Naive thymus-derived CD4-positive, alpha-beta T cell (primary cell): ENCODE measurements at regions not wholly inside any gene's neighbourhood (a gene's known extent, or its start where the extent isn't known, plus 50 kb on each side); places are given as distances from the start of the nearest gene placed in this dataset.
A peak's percentile ranks its signal among the peaks of the same experiment; 100 is the strongest.
"Not testable (repeated sequence)": the region's sequence is repeated elsewhere in the genome, so short reads cannot be mapped to it uniquely, and the experiment has no call there.

ENCODE experiments used
- ATAC-seq: fragments of 150-1000 bp; cut with Tn5 transposase; 2 replicates; pipeline ENCODE4 v1.10.0; 2021; ENCODE audit warnings: mild to moderate bottlenecking, moderate library complexity
- CTCF ChIA-PET: fragments of 350-600 bp; sonication (Branson Sonifier 250); formaldehyde crosslinking; loops from one replicate; lab custom pipeline; 2021; ENCODE audit warnings: antibody characterized with exemption; lab: Charles Lee
- POLR2A ChIA-PET: fragments of 350-600 bp; sonication (Branson Sonifier 250); formaldehyde crosslinking; loops from one replicate; lab custom pipeline; 2021; ENCODE audit warnings: antibody characterized with exemption, inconsistent platforms; lab: Charles Lee
- DNase-seq, 9 donors: peaks; one replicate each; pipeline versions ENCODE4 v3.0.0 to v3.0.0-alpha.2; 2020 to 2022; ENCODE audit warnings: mixed read lengths in 1 of 9
- H3K27ac ChIP-seq: one replicate; pipeline ENCODE4 v1.7.0; 2013; ENCODE audit warnings: mild to moderate bottlenecking, low read depth, low read length, moderate library complexity
- H3K27me3 ChIP-seq, 2 donors: one replicate each; pipeline ENCODE4 v1.7.0; 2013; ENCODE audit warnings: low read length in 2 of 2, mild to moderate bottlenecking in 2 of 2, moderate library complexity in 2 of 2; ENCODE audit not compliant: control insufficient read depth in 2 of 2, insufficient read depth in 2 of 2
- H3K36me3 ChIP-seq, 3 experiments: 1 replicate in 2 of 3; 2 replicates in 1 of 3; pipeline ENCODE4 v1.7.0; 2013; ENCODE audit warnings: low read length in 3 of 3, mild to moderate bottlenecking in 3 of 3, moderate library complexity in 1 of 3; ENCODE audit not compliant: insufficient read depth in 3 of 3, control insufficient read depth in 2 of 3
- H3K4me1 ChIP-seq, 2 donors: one replicate each; pipeline ENCODE4 v1.7.0; 2013; ENCODE audit warnings: low read length in 2 of 2, mild to moderate bottlenecking in 2 of 2, moderate library complexity in 1 of 2; ENCODE audit not compliant: control insufficient read depth in 2 of 2, insufficient read depth in 2 of 2
- H3K4me3 ChIP-seq: 2 replicates; pipeline ENCODE4 v1.7.0; 2013; ENCODE audit warnings: mild to moderate bottlenecking, low read length
- H3K9me3 ChIP-seq, 3 experiments: 1 replicate in 2 of 3; 2 replicates in 1 of 3; pipeline ENCODE4 v1.7.0; 2013; ENCODE audit warnings: low read length in 3 of 3; ENCODE audit not compliant: control insufficient read depth in 2 of 3
- H3K27ac Mint-ChIP-seq, 9 donors: one replicate each; pipeline ENCODE4 v1.8.0; 2020 to 2022; ENCODE audit warnings: mixed read lengths in 9 of 9, mild to moderate bottlenecking in 8 of 9, moderate library complexity in 5 of 9, inconsistent platforms in 2 of 9
- H3K27me3 Mint-ChIP-seq, 5 donors: one replicate each; pipeline ENCODE4 v1.8.0; 2021 to 2022; ENCODE audit warnings: mixed read lengths in 5 of 5, mild to moderate bottlenecking in 1 of 5
- H3K36me3 Mint-ChIP-seq, 5 donors: one replicate each; pipeline ENCODE4 v1.8.0; 2020 to 2022; ENCODE audit warnings: mixed read lengths in 5 of 5, mild to moderate bottlenecking in 3 of 5, inconsistent platforms in 1 of 5
- H3K4me1 Mint-ChIP-seq, 7 donors: one replicate each; pipeline ENCODE4 v1.8.0; 2020 to 2022; ENCODE audit warnings: mixed read lengths in 7 of 7, mild to moderate bottlenecking in 3 of 7, inconsistent platforms in 1 of 7
- H3K4me3 Mint-ChIP-seq, 10 donors: one replicate each; pipeline ENCODE4 v1.8.0; 2020 to 2022; ENCODE audit warnings: mild to moderate bottlenecking in 10 of 10, mixed read lengths in 10 of 10, moderate library complexity in 6 of 10, inconsistent platforms in 2 of 10
- H3K9me3 Mint-ChIP-seq, 11 donors: one replicate each; pipeline ENCODE4 v1.8.0; 2020 to 2022; ENCODE audit warnings: mixed read lengths in 11 of 11, mild to moderate bottlenecking in 4 of 11, inconsistent platforms in 1 of 11, moderate library complexity in 1 of 11
- intact Hi-C, 2 donors: fragments of 100-400 bp; cut with micrococcal nuclease; formaldehyde crosslinking; loops; one replicate each; pipeline ENCODE4 v1.15.1; 2023

DNA sequence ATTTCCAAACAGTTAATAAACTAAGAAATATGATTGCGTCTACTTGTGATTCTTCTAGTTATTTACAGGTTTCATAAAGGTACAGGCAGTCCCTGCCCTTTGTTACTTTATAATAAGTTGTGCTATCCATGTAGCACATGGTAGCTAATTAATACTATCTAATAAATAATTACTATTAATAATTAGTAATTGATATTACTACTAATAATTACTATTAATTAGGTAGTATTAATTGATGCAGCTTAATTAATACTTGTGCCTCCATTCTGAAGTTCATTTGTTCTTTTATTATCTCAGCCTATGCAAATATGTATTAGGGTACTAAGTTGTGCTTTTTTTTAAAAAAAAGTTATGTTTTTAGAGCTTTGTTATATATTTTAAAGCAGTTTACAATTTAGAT, 92.3 kb upstream of the TRHDE start:
- ChIA-PET CTCF (no interaction called here), POLR2A (no interaction called here)
- no peaks in the 10 kb centered on the region for H3K27me3 Mint-ChIP-seq
- no peaks in the 10 kb centered on the region for H3K9me3 Mint-ChIP-seq
- H3K27ac Mint-ChIP-seq: no peak overlapping the region
- Histone ChIP-seq H3K36me3 (no peaks in the 10 kb centered on the region), H3K27ac (no peak overlapping the region), H3K27me3 (no peaks in the 10 kb centered on the region), H3K4me1 (no peaks in the 10 kb centered on the region), H3K4me3 (no peak overlapping the region), H3K9me3 (no peaks in the 10 kb centered on the region)
- DNase-seq: no peak
- intact Hi-C loops: no loop called here
- ATAC-seq: no peak
- no peaks in the 10 kb centered on the region for H3K36me3 Mint-ChIP-seq
- no peak overlapping the region for H3K4me3 Mint-ChIP-seq
- H3K4me1 Mint-ChIP-seq: no peaks in the 10 kb centered on the region

DNA sequence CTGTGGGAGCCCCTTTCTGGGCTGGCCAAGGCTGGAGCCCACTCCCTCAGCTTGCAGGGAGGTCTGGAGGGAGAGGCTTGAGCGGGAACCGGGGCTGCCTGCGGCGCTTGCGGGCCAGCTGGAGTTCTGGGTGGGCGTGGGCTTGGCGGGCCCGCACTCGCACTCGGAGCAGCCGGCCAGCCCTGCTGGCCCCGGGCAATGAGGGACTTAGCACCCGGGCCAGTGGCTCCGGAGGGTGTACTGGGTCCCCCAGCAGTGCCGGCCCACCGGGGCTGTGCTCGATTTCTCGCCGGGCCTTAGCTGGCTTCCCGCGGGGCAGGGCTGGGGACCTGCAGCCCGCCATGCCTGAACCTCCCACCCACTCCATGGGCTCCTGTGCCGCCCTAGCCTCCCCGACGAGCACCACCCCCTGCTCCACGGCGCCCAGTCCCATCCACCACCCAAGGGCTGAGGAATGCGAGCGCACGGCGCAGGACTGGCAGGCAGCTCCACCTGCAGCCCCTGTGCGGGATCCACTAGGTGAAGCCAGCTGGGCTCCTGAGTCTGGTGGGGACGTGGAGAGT, 87.1 kb upstream of the TRHDE start:
- H3K4me1 ChIP-seq, H3K27ac ChIP-seq, H3K4me3 Mint-ChIP-seq, ATAC-seq, H3K27ac Mint-ChIP-seq, H3K9me3 Mint-ChIP-seq, H3K27me3 ChIP-seq, CTCF ChIA-PET, H3K9me3 ChIP-seq, DNase-seq, H3K36me3 ChIP-seq, intact Hi-C loops, H3K4me1 Mint-ChIP-seq, H3K36me3 Mint-ChIP-seq, POLR2A ChIA-PET, H3K4me3 ChIP-seq, H3K27me3 Mint-ChIP-seq: not testable (repeated sequence)

- Histone ChIP-seq H3K4me1 (no peaks in the 10 kb centered on the region), H3K9me3 (no peaks in the 10 kb centered on the region), H3K36me3 (no peaks in the 10 kb centered on the region), H3K27ac (no peak overlapping the region), H3K27me3 (no peaks in the 10 kb centered on the region), H3K4me3 (no peak overlapping the region)
- peaks cover 0 to 7% (median 0%) of the 10 kb centered on the region in 11 donors for H3K9me3 Mint-ChIP-seq
- intact Hi-C loops: no loop called here
- ATAC-seq: no peak
- ChIA-PET CTCF (no interaction called here), POLR2A (no interaction called here)
- no peak overlapping the region for H3K4me3 Mint-ChIP-seq
- H3K27me3 Mint-ChIP-seq: no peaks in the 10 kb centered on the region
- no peak for DNase-seq
- no peaks in the 10 kb centered on the region for H3K4me1 Mint-ChIP-seq
- H3K36me3 Mint-ChIP-seq: no peaks in the 10 kb centered on the region
- no peak overlapping the region for H3K27ac Mint-ChIP-seq
Observed at GRCh38 chr12:72189266-72189665, 82.9 kb upstream of the TRHDE start.

GRCh38 chr12:72191761-72192160, 80.4 kb upstream of the TRHDE start:
- no peak for ATAC-seq
- Mint-ChIP-seq H3K9me3 (peaks cover 0 to 12% (median 1%) of the 10 kb centered on the region in 11 donors), H3K36me3 (no peaks in the 10 kb centered on the region), H3K27ac (no peak overlapping the region), H3K27me3 (no peaks in the 10 kb centered on the region), H3K4me1 (no peaks in the 10 kb centered on the region), H3K4me3 (no peak overlapping the region)
- Histone ChIP-seq H3K36me3 (no peaks in the 10 kb centered on the region), H3K27me3 (no peaks in the 10 kb centered on the region), H3K4me1 (no peaks in the 10 kb centered on the region), H3K27ac (no peak overlapping the region), H3K4me3 (no peak overlapping the region), H3K9me3 (no peaks in the 10 kb centered on the region)
- POLR2A ChIA-PET: no interaction called here
- intact Hi-C loops: no loop called here
- CTCF ChIA-PET: no interaction called here
- no peak for DNase-seq

DNA sequence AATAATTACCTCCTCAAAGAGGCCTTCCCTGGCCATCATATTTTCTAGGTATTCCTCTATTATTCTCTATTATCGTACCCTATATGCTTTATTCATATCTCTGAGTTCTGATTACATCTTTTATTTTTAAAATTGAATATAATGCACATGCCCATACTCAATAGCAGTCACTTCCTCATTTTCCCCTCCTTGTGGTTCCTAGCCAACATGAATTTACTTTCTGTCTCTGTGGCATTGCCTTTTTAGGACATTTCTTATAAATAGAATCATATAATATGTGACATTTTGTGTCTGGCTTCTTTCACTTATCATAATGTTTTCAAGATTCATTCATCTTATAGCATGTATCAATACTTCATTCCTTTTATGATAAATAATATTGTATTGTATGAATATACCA, 74.4 kb upstream of the TRHDE start:
- Histone ChIP-seq H3K27ac (no peak overlapping the region), H3K4me1 (no peaks in the 10 kb centered on the region), H3K9me3 (no peaks in the 10 kb centered on the region), H3K36me3 (no peaks in the 10 kb centered on the region), H3K27me3 (no peaks in the 10 kb centered on the region), H3K4me3 (no peak overlapping the region)
- intact Hi-C loops: no loop called here
- Mint-ChIP-seq H3K36me3 (no peaks in the 10 kb centered on the region), H3K9me3 (peaks cover 0 to 21% (median 7%) of the 10 kb centered on the region in 11 donors), H3K27ac (no peak overlapping the region), H3K27me3 (no peaks in the 10 kb centered on the region), H3K4me3 (no peak overlapping the region), H3K4me1 (no peaks in the 10 kb centered on the region)
- ATAC-seq: no peak
- POLR2A ChIA-PET: no interaction called here
- CTCF ChIA-PET: no interaction called here
- no peak for DNase-seq

- intact Hi-C loops: no loop called here
- ChIA-PET POLR2A (no interaction called here), CTCF (no interaction called here)
- Histone ChIP-seq H3K4me1 (no peaks in the 10 kb centered on the region), H3K27ac (no peak overlapping the region), H3K27me3 (no peaks in the 10 kb centered on the region), H3K36me3 (no peaks in the 10 kb centered on the region), H3K4me3 (no peak overlapping the region), H3K9me3 (no peaks in the 10 kb centered on the region)
- H3K9me3 Mint-ChIP-seq: peaks cover 0 to 20% (median 5%) of the 10 kb centered on the region in 11 donors
- H3K4me1 Mint-ChIP-seq: no peaks in the 10 kb centered on the region
- no peaks in the 10 kb centered on the region for H3K36me3 Mint-ChIP-seq
- ATAC-seq (no peak), DNase-seq (no peak)
- H3K4me3 Mint-ChIP-seq: no peak overlapping the region
- H3K27ac Mint-ChIP-seq: no peak overlapping the region
- H3K27me3 Mint-ChIP-seq: no peaks in the 10 kb centered on the region
Observed at GRCh38 chr12:72201457-72201856, 70.7 kb upstream of the TRHDE start.

DNA sequence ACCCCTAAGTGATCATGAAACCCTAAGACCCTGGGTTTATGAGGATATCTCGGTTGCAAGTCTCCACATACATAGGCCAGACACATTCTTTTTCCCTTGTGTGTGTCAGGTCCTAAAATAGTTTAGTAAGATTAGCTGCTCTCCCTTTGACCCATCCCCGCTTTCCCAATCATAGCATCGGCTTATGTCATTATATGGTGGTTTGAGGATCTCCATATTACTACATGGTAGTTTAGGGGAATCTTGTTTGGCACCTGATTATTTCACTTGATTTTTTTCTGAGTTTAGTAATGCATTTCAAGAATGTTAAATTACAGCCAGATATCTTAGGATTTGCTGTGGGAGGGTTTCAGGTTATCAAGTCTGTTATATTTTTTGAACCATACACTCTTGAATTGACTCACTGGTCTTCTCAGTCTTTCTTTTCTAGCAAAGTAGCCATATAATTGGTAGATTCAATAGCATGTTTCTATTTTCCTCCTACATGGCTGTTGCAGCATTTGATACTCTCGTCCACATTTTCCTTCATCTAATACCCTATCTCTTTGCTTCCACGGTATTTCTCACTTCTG, 68.3 kb upstream of the TRHDE start:
- Mint-ChIP-seq H3K36me3 (no peaks in the 10 kb centered on the region), H3K27me3 (peaks cover 0 to 7% (median 0%) of the 10 kb centered on the region in 5 donors), H3K9me3 (peaks cover 0 to 8% (median 1%) of the 10 kb centered on the region in 11 donors), H3K4me1 (no peaks in the 10 kb centered on the region), H3K4me3 (no peak overlapping the region), H3K27ac (peak overlapping the region in 1 of 9 donors; percentile 8)
- Histone ChIP-seq H3K27me3 (no peaks in the 10 kb centered on the region), H3K9me3 (no peaks in the 10 kb centered on the region), H3K4me1 (no peaks in the 10 kb centered on the region), H3K36me3 (no peaks in the 10 kb centered on the region), H3K4me3 (no peak overlapping the region), H3K27ac (no peak overlapping the region)
- ChIA-PET POLR2A (no interaction called here), CTCF (no interaction called here)
- ATAC-seq (no peak), DNase-seq (no peak)
- intact Hi-C loops: no loop called here
